Fibroblast of pulmonary artery (primary cell): ENCODE measurements at regions not wholly inside any gene's neighbourhood (a gene's known extent, or its start where the extent isn't known, plus 50 kb on each side); places are given as distances from the start of the nearest gene placed in this dataset.

Experiments used
- DNase-seq: peaks from one replicate; pipeline ENCODE4 v3.0.0-alpha.2; 2010; ENCODE audit warnings: low read depth
- H3K4me3 ChIP-seq: replicated peaks from 2 replicates; pipeline ENCODE4 v1.5.1; 2011; ENCODE audit warnings: low read depth, mild to moderate bottlenecking, control low read depth, low read length, moderate library complexity
- TF ChIP-seq, protein P1 (sequence below): IDR thresholded peaks from 2 replicates; pipeline ENCODE4 v1.5.1; 2011; ENCODE audit warnings: mild to moderate bottlenecking, control low read depth, low read length, inconsistent platforms; ENCODE audit errors: missing control alignments

DNA sequence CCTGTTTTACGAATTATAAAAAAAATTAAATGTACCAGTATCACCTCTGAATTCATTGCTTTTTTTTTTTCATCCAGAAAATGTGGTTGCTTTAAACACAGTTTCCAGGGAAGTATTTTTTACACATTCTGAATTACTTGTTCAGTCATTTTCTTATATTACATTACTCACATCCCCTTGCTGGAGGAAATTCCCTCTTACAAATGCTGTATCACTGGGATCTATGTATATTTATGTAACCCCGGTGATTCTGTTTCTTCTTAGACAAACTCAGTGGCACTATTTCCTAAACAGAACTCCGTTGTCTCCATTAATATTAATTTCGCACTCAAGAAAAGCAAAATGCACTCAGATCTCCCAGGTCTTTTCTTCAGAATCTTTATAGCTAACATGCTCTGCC is 1078.5 kb upstream of the ZEB2 start:
- TF ChIP-seq, protein P1, sequence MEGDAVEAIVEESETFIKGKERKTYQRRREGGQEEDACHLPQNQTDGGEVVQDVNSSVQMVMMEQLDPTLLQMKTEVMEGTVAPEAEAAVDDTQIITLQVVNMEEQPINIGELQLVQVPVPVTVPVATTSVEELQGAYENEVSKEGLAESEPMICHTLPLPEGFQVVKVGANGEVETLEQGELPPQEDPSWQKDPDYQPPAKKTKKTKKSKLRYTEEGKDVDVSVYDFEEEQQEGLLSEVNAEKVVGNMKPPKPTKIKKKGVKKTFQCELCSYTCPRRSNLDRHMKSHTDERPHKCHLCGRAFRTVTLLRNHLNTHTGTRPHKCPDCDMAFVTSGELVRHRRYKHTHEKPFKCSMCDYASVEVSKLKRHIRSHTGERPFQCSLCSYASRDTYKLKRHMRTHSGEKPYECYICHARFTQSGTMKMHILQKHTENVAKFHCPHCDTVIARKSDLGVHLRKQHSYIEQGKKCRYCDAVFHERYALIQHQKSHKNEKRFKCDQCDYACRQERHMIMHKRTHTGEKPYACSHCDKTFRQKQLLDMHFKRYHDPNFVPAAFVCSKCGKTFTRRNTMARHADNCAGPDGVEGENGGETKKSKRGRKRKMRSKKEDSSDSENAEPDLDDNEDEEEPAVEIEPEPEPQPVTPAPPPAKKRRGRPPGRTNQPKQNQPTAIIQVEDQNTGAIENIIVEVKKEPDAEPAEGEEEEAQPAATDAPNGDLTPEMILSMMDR = no peak
- peak; percentile 46 for DNase-seq
- H3K4me3 ChIP-seq = no peak overlapping the region

DNA sequence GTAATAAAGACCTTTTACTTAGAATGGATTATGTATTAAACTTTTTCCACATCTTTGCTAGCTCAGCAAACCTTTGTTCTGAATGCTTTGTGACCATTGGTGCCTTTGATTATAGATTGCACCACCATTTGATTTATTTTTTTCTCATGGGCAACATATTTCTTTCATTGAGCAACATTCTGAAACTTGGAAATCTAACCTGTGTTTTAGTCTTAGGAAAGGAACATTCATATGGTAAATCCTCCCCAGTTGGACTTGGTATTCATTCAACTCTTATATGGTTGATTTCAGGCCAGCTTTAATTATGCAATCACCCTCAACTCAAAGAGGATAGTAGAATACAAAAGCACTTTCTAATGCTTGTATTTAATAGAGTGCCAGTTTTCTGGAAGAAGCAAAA is 1077.9 kb upstream of the ZEB2 start:
- H3K4me3 ChIP-seq = no peak overlapping the region
- peak; percentile 88 for DNase-seq
- TF ChIP-seq, protein P1 = no peak

DNA sequence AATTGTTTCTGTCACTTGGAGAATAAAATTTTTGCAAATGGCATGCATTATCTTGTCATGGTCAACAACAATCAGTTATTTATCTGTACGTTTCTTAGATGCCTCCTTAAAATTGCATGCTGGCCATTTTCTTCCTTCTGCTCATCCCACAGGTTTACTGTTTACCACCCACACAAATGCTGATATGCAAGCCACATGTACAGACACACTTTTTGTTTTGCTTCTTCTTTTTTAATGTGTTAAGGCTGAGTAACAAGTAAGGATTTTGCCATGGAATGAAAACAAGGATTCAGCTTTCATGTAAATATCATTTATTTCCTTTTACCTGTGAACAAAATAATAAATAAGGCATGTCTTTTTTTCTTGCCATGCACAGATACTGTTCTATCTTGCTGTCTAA is 1077.1 kb upstream of the ZEB2 start:
- TF ChIP-seq, protein P1 = no peak
- no peak overlapping the region for H3K4me3 ChIP-seq
- DNase-seq = no peak

DNA sequence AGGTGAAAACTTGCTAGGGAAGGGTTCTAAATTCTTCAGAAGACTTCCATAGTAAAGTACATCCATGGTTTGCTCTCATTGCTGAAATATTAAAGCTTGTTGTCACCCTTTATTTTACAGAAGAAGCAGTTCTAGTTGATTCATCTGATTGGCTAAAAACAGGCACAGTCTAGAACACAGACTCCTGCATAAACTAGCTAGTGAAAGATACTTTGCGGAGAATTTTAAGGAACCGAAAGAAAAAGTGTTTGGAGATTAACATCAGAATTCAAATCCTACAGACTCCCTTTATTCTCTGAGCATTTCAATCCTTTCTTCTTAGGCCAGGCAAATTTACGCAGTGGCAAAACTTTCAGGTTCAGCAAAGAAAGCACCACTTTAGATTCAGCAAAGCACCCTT is 1076.5 kb upstream of the ZEB2 start:
- H3K4me3 ChIP-seq = no peak overlapping the region
- no peak for DNase-seq
- TF ChIP-seq, protein P1 = no peak

DNA sequence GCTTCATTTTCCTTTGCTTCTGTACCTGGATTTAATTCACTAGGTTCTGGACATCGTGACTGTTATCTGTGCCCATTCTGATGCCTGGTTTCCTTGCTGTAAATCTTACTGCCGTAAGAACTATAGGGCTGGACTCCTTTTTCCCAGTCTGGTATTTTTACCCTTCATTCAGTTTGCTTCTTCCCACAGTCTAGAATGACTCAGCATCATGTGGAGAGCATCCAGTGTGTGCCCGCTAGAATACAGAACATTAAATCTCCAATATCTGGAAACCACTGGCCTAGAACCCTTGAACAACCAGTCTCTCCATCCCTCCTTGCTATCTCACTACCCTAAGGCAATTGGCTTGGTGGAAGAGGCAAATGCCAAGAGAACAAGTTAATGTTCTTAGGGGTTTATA is 1075.4 kb upstream of the ZEB2 start:
- TF ChIP-seq, protein P1 = no peak
- DNase-seq = peak; percentile 30
- H3K4me3 ChIP-seq = no peak overlapping the region

DNA sequence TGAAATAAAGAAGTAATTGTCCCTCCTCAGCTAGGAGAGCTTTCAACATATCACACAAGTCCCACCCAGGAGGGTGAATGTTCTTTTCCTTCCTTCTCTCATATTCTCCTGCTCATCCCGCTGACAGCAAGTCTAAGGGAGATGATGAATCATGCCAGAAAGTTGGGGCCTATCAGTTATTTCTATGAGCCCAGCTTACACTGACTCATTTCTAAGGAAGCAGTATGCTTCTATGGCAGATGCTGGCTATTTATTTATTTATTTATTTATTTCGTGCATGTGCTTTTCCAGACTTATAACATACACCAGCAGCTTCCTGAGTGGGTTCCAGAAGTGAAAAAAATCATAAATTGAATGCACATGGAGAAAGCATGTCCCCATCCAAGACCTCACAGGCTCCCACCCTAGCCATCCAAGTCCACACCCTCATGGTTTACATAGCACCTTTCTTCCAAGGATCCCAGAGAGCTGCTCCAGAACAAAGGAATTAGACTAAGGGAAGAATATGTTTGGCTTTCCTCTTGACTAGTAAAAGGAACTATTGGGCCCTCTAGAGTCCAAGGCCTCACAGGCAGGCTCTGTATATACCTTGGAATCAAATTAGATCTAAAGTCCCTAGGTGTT is 1074.2 kb upstream of the ZEB2 start:
- DNase-seq = peak; percentile 87
- TF ChIP-seq, protein P1 = peak; percentile 43

DNA sequence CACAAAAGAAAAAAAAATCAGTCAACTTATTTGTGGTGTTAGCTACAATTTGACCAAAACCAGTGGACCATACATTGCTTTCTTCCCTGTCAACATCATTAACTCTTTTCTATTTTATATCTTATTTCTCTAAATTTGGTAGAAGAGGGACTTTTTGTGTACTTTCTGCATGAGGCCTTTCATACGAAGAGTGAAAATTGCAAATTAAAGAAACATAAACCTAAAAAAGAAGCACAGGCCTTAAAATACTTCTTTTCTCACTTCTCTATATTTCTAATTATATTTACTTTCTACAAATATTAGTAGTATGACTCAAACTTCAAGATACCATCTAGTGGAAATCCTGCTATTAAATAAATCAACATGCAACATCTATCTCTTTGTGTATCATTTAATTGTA is 1073.4 kb upstream of the ZEB2 start:
- DNase-seq = no peak
- no peak overlapping the region for H3K4me3 ChIP-seq
- TF ChIP-seq, protein P1 = no peak

More for the DNA sequence above, 1074.2 kb upstream of the ZEB2 start:
- no peak overlapping the region for H3K4me3 ChIP-seq
